NCI-H510A treated with DMSO at 0.1 percent for 48 hours (cell line): ENCODE measurements at regions not wholly inside any gene's neighbourhood (a gene's known extent, or its start where the extent isn't known, plus 50 kb on each side); places are given as distances from the start of the nearest gene placed in this dataset.

ENCODE experiments used
- DNase-seq: peaks from one replicate; lab custom pipeline; 2025; lab: John Stamatoyannopoulos, UW

DNA sequence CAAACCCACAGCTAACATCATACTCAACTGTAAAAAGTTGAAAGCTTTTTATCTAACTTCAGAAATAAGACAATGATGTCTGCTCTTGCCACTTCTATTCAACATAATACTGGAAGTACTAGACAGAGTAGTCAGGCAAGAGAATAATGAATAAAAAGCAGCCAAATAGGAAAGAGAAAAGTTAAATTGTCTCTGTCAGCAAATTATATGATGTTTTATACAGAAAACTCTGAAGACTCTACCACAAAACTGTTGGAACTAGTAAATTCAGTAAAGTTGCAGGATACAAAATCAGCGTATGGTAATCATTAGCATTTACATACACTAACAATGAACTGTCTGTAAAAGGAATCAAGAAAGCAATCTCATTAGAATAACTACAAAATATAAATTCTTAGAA, 752.9 kb upstream of the CT83 start:
- no peak for DNase-seq

DNA sequence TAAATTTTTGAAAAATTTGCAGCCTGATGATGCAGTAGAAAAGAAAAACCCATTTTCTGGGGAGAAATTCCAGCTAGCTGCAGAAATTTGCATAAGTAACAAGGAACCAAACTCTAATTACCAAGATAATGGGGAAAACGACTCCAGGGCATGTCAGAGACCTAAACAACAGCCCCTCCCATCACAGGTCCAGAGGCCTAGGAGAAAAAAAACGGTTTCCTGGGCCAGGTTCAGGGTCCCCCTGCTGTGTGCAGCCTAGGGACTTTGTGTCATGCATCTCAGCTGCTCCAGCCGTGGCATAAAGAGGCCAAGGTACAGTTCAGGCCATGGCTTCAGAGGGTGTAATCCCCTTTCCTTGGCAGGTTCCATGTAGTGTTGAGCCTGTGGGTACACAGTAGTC, 733.7 kb upstream of the CT83 start:
- DNase-seq, result no peak

- no peak for DNase-seq
These were observed 684.5 kb upstream of the CT83 start for GRCh38 chrX:117147249-117147648.

DNA sequence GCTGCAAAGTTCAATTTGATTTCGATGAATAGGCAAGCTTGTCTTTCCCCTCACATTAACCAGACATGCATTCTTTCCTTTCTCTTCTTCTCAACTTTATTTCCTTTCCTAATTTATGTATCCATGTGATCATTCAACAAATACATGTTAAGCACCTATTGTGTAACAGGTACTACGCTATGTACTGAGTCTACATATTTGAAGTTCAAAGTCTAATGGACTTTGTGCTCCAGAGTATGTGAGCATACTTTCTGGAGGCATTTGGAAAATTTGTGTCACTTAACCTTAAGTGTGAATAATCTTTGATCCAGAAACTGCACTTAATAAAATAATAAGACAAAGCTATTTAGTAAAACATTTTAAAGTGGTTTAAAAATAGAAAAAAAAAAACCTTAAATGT, 675.3 kb upstream of the CT83 start:
- DNase-seq, result no peak

DNA sequence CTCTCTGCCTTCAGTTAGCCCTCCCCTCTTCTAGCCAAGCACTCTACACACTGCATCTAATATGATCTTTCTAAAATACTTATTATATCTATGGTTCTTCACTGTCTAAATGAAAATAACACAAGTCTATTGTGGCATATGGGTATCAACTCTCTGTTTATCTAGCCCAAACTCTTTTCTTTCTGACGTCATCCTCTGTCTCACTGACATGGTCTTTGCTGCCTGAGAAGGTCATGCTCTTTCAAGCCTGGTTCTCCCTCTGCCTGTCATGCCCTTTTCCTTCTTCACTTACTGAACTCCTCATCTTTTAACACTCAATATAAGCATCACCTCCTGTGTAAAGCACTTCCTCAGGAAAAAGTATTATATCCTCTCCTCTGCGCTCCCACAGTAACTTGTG, 672.2 kb upstream of the CT83 start:
- no peak for DNase-seq

DNA sequence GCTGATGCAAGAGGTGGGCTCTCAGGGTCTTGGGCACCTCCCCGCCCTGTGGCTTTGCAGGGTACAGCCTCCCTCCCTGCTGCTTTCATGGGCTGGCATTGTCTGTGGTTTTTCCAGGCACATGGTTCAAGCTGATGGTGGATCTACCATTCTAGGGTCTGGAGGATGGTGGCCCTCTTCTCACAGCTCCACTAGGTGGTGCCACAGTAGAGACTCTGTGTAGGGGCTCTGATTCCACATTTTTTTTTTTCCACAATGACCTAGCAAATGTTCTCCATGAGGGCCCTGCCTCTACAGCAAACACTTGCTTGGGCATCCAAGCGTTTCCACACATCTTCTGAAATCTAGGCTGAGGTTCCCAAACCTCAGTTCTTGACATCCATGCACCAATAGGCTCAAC, 657.9 kb upstream of the CT83 start:
- DNase-seq, result no peak

GRCh38 chrX:117096528-117096927, 633.8 kb upstream of the CT83 start:
- no peak for DNase-seq

DNA sequence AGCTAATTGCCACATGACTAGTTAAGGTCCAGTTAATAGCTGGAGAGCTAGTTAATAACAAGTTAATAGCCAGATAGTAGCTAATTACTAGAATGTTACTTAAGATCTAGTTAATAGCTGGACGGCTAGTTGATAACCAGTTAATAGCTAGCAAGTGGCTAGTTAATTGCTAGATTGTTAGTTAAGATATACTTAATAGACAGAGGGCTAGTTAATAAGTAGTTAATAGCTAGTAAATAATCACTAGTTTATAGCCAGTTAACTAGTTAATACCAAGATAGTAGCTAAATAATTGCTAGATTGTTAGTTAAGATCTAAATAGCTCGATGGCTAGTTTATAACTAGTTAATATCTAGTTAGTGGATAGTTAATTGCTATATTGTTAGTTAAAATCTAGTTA, 632.6 kb upstream of the CT83 start:
- no peak for DNase-seq

GRCh38 chrX:117094149-117094548, 631.4 kb upstream of the CT83 start:
- DNase-seq, result no peak

- DNase-seq, result no peak
These were observed 630.5 kb upstream of the CT83 start for GRCh38 chrX:117093319-117093718.

GRCh38 chrX:117092641-117093040, 629.9 kb upstream of the CT83 start:
- DNase-seq, result no peak

DNA sequence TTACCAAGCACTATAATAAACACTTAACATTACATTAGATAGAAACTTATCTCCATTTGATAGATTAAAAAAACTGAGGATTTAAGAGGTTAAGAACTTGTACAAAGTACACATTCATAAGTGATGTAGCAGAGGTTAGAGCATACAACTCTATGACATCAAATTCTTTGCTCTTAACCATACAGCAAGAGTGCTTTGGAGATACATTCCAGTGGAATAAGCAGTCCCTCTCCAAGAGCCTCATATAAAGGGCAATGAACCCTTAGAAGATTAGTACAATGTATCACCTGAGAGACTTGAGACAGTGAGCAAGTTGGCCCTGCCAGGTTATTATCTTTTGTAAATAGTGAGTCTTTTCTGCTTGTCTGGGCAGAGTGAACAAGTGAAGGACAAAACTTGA, 600.4 kb upstream of the CT83 start:
- DNase-seq, result no peak

DNA sequence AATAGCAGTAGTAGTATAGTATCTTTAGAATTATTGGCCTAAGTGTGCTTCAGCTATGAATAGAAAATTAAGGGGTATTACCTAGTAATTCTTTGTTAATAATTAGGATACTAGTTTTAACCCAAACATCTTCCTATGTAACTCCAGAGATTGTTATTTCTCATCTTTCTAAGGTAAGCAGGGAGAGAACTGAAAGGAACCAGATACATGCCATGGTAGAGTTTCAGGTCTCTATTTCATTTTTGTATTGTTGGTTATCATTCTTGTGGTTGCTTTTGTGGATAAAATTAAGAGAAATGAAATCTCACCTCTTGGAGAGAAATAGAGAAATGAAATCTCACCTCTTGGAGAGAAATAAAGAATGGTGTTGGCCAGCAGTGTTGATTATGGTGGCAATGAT, 597.1 kb upstream of the CT83 start:
- no peak for DNase-seq

DNA sequence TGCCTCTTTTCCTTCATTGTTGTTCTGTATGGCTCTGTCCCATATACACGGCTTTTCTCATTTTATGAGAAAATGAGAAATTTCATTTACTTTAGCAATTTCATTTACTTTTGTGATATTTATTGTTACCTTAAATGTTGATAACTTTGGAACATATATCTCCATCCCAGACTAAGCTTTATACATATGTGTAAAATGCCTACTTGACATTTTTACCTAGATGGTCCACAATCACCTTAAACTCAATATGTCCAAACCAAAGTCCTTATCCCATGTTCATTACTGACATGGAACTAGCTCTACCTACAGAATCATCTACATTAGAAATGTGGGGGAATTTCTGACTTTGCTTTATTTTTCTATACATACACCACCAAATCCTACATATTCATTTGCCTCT, 590.5 kb upstream of the CT83 start:
- no peak for DNase-seq

DNA sequence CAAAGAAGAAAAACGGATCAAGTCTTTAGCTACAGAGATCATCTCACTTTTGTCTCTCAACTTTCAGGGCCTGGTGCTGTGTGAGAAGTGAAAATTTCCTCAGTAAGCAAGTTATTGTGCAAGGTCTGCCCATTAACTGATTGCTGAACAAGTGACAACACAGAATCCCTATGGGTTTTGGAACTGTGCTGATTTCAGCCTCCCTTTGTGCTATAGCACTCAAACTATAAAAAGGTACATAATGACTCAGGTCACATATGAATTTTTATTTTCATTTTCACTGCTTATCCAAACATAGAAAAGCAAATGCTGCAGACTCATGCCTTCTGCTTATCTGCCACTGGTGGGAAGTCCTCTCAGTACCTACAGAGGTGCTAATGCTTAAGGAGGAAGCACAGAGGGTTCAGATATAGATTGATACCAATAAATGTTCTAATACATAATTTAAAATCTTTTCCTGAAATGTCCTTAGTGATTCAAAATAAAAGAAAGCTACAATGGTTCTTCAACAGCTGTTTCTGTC, 576.2 kb upstream of the CT83 start:
- DNase-seq, result no peak

DNA sequence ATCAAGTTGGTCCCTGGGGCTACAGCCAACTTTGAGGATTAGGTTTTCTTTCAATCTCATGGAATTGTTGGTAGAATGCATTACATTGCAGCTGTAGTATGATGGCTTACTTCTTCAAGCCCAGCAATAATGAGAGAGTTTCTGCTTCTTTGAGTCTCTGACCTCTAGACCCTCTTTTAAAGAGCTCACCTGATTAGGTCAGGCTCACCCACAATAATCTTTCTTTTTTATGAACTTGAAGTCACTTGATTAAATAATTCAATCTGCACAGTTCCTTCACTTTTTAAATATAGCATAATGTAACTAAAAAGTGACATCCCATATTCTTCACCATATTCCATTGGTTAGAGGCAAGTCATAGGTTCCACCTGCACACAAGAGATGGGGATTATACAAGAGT, 547.5 kb upstream of the CT83 start:
- no peak for DNase-seq

DNA sequence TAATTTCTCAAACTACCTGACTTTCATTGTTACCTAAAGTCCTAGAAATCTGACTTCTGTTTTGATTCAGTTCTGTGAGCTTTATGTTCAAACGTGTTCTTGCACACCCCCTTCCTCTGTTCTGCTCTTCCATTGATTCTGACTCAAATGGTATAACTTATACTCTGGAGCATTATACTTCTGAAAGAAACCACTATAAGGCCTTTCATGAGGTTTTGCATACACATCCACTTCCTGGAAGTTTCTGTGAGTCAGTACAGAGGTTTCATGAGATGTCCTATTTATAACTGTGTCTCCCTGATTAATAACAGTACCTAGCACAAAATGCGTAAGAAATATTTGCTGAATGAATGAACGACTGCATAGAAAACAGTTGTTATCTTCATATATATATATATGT, 540.2 kb upstream of the CT83 start:
- DNase-seq, result no peak

DNA sequence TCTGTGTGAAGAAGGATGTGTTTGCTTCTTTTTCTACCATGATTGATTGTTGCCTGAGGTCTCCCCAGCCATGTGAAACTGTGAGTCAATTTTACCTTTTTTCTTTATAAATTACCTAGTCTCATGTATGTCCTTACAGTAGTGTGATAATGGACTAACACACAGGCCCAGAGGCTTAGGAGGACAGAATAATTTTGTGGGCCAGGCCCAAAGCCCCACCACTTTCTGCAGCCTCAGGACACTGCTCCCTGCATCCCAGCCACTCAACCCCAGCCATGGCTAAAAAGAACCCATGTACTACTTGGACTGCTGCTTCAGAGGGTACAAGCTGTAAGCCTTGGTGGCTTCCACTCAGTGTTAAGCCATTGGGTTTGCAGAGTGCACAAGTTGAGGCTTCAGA, 512.7 kb upstream of the CT83 start:
- no peak for DNase-seq

DNA sequence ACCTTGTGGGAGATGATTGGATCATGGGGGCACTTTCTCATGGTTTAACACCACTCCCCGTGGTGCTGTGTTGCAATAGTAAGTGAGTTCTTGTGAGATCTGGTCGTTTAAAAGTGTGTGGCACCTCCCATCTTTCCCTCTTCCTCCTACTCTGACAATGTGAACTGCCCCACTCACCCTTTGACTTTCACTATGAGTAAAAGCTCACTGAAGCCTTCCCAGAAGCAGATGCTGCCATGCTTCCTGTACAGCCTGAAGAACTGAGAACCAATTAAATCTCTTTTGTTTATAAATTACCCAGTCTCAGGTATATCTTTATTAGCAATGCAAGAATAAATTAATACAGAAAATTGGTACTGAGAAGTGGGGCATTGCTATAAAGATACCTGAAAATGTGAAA, 509.6 kb upstream of the CT83 start:
- no peak for DNase-seq

- DNase-seq, result peak; percentile 21
These were observed 499.3 kb upstream of the CT83 start for GRCh38 chrX:116961872-116962582.

DNA sequence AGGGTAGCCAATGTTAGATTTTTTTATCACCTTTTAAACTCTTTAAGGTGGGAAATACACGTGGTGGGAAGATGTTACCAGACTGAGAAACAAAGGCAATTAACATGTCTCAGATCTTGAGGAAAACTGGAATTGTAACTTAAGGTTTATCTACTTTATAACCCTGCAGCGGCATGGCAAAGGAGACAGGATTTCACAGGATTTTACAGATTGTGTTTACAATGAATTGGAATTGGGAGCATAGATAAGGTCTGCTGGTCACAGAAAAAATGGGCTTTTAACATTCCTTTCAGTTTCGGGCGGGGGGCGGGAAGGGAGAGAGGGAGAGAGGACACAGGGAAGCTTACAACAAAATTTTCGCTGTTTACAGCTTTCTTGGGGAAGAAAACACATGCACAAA, 467.5 kb upstream of the CT83 start:
- DNase-seq, result no peak

DNA sequence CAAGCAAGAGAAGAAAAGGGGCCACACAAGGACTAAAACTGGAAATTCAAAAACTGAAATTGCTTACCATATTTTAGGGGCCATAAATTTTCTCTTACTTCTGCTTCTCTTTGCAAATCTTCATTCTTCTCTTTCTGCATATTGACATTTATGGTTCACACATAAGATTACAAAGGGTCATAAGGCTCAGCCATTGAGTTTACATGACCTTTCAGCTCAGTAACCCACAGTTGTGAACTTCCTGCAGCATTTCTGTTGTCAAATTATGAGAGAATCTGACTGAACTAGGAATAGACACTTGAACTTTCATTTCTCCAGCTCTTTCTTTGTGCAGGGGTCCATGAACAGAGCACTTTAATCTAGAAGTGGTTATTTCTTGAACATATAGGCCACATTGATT, 434.8 kb upstream of the CT83 start:
- no peak for DNase-seq

DNA sequence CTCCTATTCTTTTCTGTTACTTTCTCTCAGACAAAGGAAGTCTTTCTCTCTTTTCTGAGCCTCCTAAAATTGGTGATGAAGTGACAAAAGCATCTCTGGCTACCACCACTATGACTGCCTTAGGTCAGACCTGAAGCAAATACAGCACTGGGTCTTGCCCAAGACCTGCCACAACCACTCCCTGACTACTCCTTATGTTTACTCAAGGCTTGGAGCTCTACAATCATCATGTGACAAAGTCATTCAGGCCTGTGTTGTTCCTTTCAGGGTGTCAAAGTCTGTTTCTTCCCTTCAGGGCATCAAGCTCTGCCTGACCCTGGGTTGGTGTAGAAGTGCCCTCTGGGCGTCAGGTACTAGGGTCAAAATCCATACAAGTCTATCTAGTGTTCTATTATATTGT, 419.2 kb upstream of the CT83 start:
- DNase-seq, result no peak

DNA sequence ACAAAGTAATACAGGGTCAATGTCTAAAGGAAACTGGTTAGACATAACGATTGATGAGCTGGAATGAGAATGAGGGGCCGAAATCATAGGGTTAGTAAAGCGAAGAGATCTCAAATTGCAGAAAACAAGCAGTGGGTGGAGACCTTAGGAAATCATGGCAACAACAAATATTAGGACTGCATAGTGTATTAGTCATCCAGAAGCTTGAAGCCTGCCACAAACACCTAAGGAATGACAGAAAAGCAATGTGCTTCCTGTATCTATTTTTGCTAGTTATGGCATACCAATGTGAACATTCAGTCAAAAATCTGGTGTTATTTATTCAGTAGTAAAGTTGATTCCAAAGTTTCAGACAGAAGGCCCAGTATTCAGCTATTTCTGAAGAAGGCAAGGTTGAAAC, 410.9 kb upstream of the CT83 start:
- DNase-seq, result no peak

- no peak for DNase-seq
These were observed 410.2 kb upstream of the CT83 start for GRCh38 chrX:116872931-116873330.
